Type B pancreatic cell (in vitro differentiated cells): ENCODE measurements at regions not wholly inside any gene's neighbourhood (a gene's known extent, or its start where the extent isn't known, plus 50 kb on each side); places are given as distances from the start of the nearest gene placed in this dataset.

ENCODE experiments used
- DNase-seq: peaks from one replicate; pipeline ENCODE4 v3.0.0; 2021; ENCODE audit warnings: mixed read lengths; ENCODE audit not compliant: unreplicated experiment; ENCODE audit errors: extremely low spot score
- H3K27ac Mint-ChIP-seq: 2 replicates; pipeline ENCODE4 v1.8.0; 2021; ENCODE audit warnings: mild to moderate bottlenecking, mixed read lengths
- H3K27me3 Mint-ChIP-seq: 2 replicates; pipeline ENCODE4 v1.8.0; 2021; ENCODE audit warnings: mixed read lengths
- H3K36me3 Mint-ChIP-seq: 2 replicates; pipeline ENCODE4 v1.8.0; 2021; ENCODE audit warnings: mixed read lengths
- H3K4me1 Mint-ChIP-seq: one replicate; pipeline ENCODE4 v1.8.0; 2021; ENCODE audit warnings: mixed read lengths; ENCODE audit not compliant: unreplicated experiment
- H3K4me3 Mint-ChIP-seq: 2 replicates; pipeline ENCODE4 v1.8.0; 2021; ENCODE audit warnings: mild to moderate bottlenecking, mixed read lengths
- H3K9me3 Mint-ChIP-seq: 2 replicates; pipeline ENCODE4 v1.8.0; 2021; ENCODE audit warnings: mixed read lengths
- CTCF ChIP-seq: fragments of 200-600 bp; sonication (generic); conservative IDR thresholded peaks from 2 replicates; pipeline ENCODE4 v1.5.0; 2021; ENCODE audit warnings: antibody characterized with exemption, mild to moderate bottlenecking

- Mint-ChIP-seq H3K36me3 (no peaks in the 10 kb centered on the region), H3K9me3 (no peaks in the 10 kb centered on the region), H3K4me1 (no peaks in the 10 kb centered on the region), H3K27me3 (no peaks in the 10 kb centered on the region), H3K27ac (no peak overlapping the region), H3K4me3 (no peak overlapping the region)
- TF ChIP-seq CTCF, result no peak
- no peak for DNase-seq
Measured at GRCh38 chr12:42798811-42799438, 209.4 kb upstream of the PRICKLE1 start.

- TF ChIP-seq CTCF, result no peak
- H3K27ac Mint-ChIP-seq, result no peak overlapping the region
- no peak for DNase-seq
- H3K27me3 Mint-ChIP-seq, result peaks cover 2% of the 10 kb centered on the region
- peaks cover 20% of the 10 kb centered on the region for H3K4me1 Mint-ChIP-seq
- H3K4me3 Mint-ChIP-seq, result no peak overlapping the region
- H3K9me3 Mint-ChIP-seq, result no peaks in the 10 kb centered on the region
- H3K36me3 Mint-ChIP-seq, result no peaks in the 10 kb centered on the region
Measured at GRCh38 chr12:42794806-42795205, 205.3 kb upstream of the PRICKLE1 start.

DNA sequence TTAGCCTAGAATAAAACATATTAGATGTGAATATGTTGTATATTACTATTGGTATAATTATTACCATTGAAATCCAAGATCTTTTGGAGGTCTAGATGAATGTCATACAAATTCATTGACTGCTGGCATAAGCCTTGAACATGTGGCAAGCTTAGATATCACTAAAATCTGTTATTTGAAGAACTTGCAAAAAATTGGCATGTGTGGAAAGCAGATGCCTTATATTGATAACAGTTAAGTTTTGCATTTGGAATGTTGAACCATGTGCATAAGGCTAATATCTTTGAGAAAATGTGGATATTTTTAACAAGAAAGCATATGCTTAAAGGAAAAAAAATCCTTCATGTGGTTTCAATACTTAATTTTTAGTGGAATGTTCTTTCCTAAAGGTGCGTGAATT lies 203.6 kb upstream of the PRICKLE1 start:
- H3K27ac Mint-ChIP-seq, result no peak overlapping the region

DNA sequence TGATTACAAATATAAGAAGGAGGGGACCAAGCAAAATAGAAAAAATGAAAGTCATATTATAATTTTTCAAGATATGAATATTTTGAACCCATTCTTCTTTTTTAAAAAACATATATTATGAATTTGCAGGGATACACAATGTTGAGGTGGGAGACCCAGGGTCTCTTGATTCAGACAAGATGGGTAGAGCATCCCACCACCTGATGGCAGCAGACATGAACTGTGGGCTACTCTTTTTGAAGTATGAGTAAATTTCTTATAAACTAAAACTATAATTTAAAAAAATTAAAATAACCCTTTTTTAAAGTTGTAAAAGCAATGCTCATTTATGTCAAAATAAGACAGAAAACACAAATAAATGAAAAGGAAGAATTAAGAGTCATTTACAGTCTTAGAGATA lies 202.7 kb upstream of the PRICKLE1 start:
- H3K4me3 Mint-ChIP-seq, result no peak overlapping the region
- TF ChIP-seq CTCF, result no peak
- no peak for DNase-seq
- peaks cover 28% of the 10 kb centered on the region for H3K4me1 Mint-ChIP-seq
- H3K27ac Mint-ChIP-seq, result no peak overlapping the region
- no peaks in the 10 kb centered on the region for H3K9me3 Mint-ChIP-seq
- H3K27me3 Mint-ChIP-seq, result peaks cover 7% of the 10 kb centered on the region
- no peaks in the 10 kb centered on the region for H3K36me3 Mint-ChIP-seq

More for the DNA sequence above, 203.6 kb upstream of the PRICKLE1 start:
- DNase-seq, result no peak
- H3K4me3 Mint-ChIP-seq, result no peak overlapping the region
- no peaks in the 10 kb centered on the region for H3K9me3 Mint-ChIP-seq
- no peak for TF ChIP-seq CTCF
- H3K36me3 Mint-ChIP-seq, result no peaks in the 10 kb centered on the region
- H3K27me3 Mint-ChIP-seq, result peaks cover 2% of the 10 kb centered on the region
- H3K4me1 Mint-ChIP-seq, result peaks cover 20% of the 10 kb centered on the region

DNA sequence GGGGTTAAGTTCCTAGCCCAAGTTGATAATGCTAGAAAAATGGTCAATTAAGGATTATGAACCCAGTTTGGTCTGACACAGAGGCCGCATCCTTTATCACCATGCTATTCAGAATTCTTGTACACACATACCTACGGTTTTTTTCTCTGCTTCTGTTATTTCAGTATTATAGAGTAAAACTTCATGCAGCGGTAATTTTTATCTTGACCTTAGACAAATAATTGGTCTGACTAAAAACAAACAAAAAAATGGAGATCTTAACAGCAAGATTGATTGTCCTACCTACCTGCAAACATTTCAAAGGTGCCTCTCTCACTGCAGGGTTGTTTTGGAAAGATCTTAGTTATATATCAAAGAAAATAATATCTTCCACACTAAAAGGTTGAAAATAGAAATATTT lies 201.9 kb upstream of the PRICKLE1 start:
- Mint-ChIP-seq H3K36me3 (no peaks in the 10 kb centered on the region), H3K4me1 (peaks cover 37% of the 10 kb centered on the region), H3K27ac (no peak overlapping the region), H3K4me3 (no peak overlapping the region), H3K27me3 (peaks cover 13% of the 10 kb centered on the region), H3K9me3 (no peaks in the 10 kb centered on the region)
- no peak for DNase-seq
- TF ChIP-seq CTCF, result no peak

GRCh38 chr12:42790761-42791151 lies 201.2 kb upstream of the PRICKLE1 start:
- Mint-ChIP-seq H3K27me3 (peaks cover 13% of the 10 kb centered on the region), H3K9me3 (no peaks in the 10 kb centered on the region), H3K36me3 (no peaks in the 10 kb centered on the region), H3K4me3 (peak overlapping the region; percentile 0), H3K27ac (no peak overlapping the region), H3K4me1 (peaks cover 40% of the 10 kb centered on the region)
- no peak for TF ChIP-seq CTCF
- no peak for DNase-seq
